Transverse colon (tissue), 4 donors: ENCODE measurements at regions not wholly inside any gene's neighbourhood (a gene's known extent, or its start where the extent isn't known, plus 50 kb on each side); places are given as distances from the start of the nearest gene placed in this dataset.

Experiments
- DNase-seq: peaks from one replicate; pipeline ENCODE4 v3.0.0-alpha.2; 2019
- H3K27ac ChIP-seq, 4 donors: fragments of 200-600 bp; sonication (generic); 2 replicates each; pipeline ENCODE4 v1.5.1; 2016 to 2018; ENCODE audit warnings: inconsistent platforms in 4 of 4
- H3K27me3 ChIP-seq: fragments of 200-600 bp; sonication (generic); 2 replicates; pipeline ENCODE4 v1.5.1; 2017; ENCODE audit warnings: inconsistent platforms
- H3K36me3 ChIP-seq, 4 donors: fragments of 200-600 bp; sonication (generic); 2 replicates each; pipeline ENCODE4 v1.5.1; 2017 to 2019; ENCODE audit warnings: inconsistent platforms in 4 of 4
- H3K4me1 ChIP-seq, 4 donors: fragments of 200-600 bp; sonication (generic); 2 replicates each; pipeline ENCODE4 v1.5.1; 2017 to 2020; ENCODE audit warnings: inconsistent platforms in 4 of 4
- H3K4me3 ChIP-seq, 4 donors: fragments of 200-600 bp; sonication (generic); 1 replicate in 1 of 4; 2 replicates in 3 of 4; pipeline versions ENCODE4 v1.5.1 to v1.6.1; 2017 to 2019; ENCODE audit warnings: inconsistent platforms in 4 of 4
- H3K9me3 ChIP-seq, 2 donors: fragments of 200-600 bp; sonication (generic); 2 replicates each; pipeline ENCODE4 v1.5.1; 2017 to 2019; ENCODE audit warnings: inconsistent platforms in 2 of 2
- EP300 ChIP-seq: sonication (generic); formaldehyde crosslinking; IDR thresholded peaks from one replicate; pipeline ENCODE4 v1.6.1; 2017; ENCODE audit warnings: antibody characterized with exemption, low read depth
- POLR2A ChIP-seq: fragments of 450-650 bp; IDR thresholded peaks from one replicate; pipeline ENCODE4 v1.6.1; 2016; ENCODE audit warnings: antibody characterized with exemption, mild to moderate bottlenecking, moderate library complexity
- POLR2AphosphoS5 ChIP-seq, 3 donors: sonication (generic); formaldehyde crosslinking; IDR thresholded peaks; one replicate each; pipeline ENCODE4 v1.6.1; 2016; ENCODE audit warnings: antibody characterized with exemption in 3 of 3
- WGBS, 2 donors: methylation state at CpG; one replicate each; pipeline ENCODE4 v1.1.5; 2018; ENCODE audit warnings: low coverage in 1 of 2; 5-methylcytosine and 5-hydroxymethylcytosine counted together
- in situ Hi-C, 4 donors: fragments of 200-750 bp; cut with MboI; loops; one replicate each; pipeline versions ENCODE4 v1.15.0 to v1.15.1; 2017; ENCODE audit warnings: low sequenced_read_pairs in 3 of 4, low pct_ligation_motif_present in 1 of 4, low pct_unique_long_range_greater_than_20kb in 1 of 4
- intact Hi-C: fragments of 100-400 bp; cut with DNase I; formaldehyde crosslinking; loops from one replicate; pipeline ENCODE4 v1.15.1; 2023; ENCODE audit warnings: low total_unique reads
- TF ChIP-seq, protein P1 (sequence below), 5 experiments: fragments of 200-600 bp in 3 of 5; fragments of 450-650 bp in 2 of 5; sonication (generic) in 3 of 5; IDR thresholded peaks; 1 replicate in 2 of 5; 2 replicates in 3 of 5; pipeline ENCODE4 v1.5.1; 2016 to 2017; ENCODE audit warnings: antibody characterized with exemption in 5 of 5, inconsistent platforms in 3 of 5, mild to moderate bottlenecking in 2 of 5, moderate library complexity in 1 of 5

GRCh38 chr2:134770702-134771101 lies 51.9 kb upstream of the TMEM163 start:
- no peak for TF ChIP-seq POLR2AphosphoS5 (IDR thresholded peaks at IDR 0.05)
- TF ChIP-seq POLR2A: no peak
- no peak for TF ChIP-seq EP300
- H3K27ac ChIP-seq: no peak overlapping the region
- no peaks in the 10 kb centered on the region for H3K4me1 ChIP-seq
- in situ Hi-C loops (no loop called here), intact Hi-C loops (no loop called here)
- H3K27me3 ChIP-seq: no peaks in the 10 kb centered on the region
- H3K9me3 ChIP-seq: no peaks in the 10 kb centered on the region
- no peak overlapping the region for H3K4me3 ChIP-seq
- no peak for DNase-seq
- WGBS, 2 donors: 76 to 81% methylated on average over 6 of the region's 6 CpGs
- no peaks in the 10 kb centered on the region for H3K36me3 ChIP-seq

DNA sequence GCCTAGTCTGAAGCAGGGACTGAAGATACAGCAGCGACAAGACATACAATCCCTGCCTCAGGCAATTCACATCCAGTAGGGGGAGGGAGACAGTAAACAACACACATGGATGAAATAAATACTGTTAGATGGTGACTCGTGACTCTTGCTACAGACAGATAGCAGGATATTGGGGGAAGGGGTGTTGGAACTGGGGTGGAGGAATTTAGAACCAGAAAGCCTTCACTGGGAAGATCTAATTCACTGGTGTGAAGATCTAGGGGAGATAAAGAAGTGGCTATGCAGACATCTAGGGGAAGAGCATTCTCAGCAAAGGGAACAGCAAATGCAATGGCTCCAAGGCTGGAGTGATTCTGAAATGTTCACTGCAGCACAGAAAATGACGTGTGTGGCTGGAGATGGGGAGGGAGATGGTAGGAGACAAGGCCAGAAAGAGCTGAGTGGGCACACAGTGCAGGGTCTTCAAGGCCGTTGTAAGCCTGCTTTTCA lies 52.6 kb upstream of the TMEM163 start:
- Histone ChIP-seq H3K9me3 (no peaks in the 10 kb centered on the region), H3K4me3 (no peak overlapping the region), H3K36me3 (no peaks in the 10 kb centered on the region), H3K27me3 (no peaks in the 10 kb centered on the region), H3K4me1 (no peaks in the 10 kb centered on the region), H3K27ac (no peak overlapping the region)
- no peak for TF ChIP-seq POLR2A
- TF ChIP-seq POLR2AphosphoS5 (IDR thresholded peaks at IDR 0.05): no peak
- intact Hi-C loops: no loop called here
- DNase-seq: no peak
- in situ Hi-C loops: no loop called here
- 35 to 38% methylated on average over 3 to 4 of the region's 4 CpGs for WGBS, 2 donors

DNA sequence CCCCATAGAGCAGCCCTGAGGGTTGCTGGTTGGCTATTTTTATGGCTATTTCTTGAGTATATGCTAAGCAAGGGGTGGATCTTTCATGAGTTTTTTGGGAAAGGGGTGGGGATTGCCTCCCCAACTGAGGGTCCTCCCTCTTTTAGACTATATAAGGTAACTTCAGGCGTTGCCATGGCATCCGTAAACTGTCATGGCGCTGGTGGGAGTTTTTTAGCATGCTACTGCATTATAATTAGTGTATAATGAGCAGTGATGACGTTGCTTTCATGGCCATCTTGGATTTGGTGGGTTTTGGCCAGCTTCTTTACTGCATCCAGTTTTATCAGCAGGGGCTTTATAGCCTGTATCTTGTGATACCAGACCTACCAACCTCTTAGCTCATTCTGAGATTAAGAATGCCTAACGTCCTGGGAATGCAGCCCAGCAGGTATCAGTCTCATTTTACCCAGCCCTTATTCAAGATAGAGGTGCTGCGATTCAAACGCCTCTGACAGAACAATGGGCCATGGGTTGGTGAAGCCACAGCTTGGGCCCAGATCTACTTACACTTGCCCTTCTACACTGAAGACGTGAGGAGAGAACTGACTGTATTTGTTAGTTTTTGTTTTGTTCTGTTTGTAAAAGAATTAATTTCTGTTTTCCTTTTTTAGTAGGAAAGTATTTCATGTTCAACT lies 53.8 kb upstream of the TMEM163 start:
- TF ChIP-seq POLR2A: no peak
- TF ChIP-seq, protein P1, sequence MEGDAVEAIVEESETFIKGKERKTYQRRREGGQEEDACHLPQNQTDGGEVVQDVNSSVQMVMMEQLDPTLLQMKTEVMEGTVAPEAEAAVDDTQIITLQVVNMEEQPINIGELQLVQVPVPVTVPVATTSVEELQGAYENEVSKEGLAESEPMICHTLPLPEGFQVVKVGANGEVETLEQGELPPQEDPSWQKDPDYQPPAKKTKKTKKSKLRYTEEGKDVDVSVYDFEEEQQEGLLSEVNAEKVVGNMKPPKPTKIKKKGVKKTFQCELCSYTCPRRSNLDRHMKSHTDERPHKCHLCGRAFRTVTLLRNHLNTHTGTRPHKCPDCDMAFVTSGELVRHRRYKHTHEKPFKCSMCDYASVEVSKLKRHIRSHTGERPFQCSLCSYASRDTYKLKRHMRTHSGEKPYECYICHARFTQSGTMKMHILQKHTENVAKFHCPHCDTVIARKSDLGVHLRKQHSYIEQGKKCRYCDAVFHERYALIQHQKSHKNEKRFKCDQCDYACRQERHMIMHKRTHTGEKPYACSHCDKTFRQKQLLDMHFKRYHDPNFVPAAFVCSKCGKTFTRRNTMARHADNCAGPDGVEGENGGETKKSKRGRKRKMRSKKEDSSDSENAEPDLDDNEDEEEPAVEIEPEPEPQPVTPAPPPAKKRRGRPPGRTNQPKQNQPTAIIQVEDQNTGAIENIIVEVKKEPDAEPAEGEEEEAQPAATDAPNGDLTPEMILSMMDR (IDR thresholded peaks at IDR 0.05): no peak
- no peak for TF ChIP-seq EP300
- no peak for TF ChIP-seq POLR2AphosphoS5 (IDR thresholded peaks at IDR 0.05)
- Histone ChIP-seq H3K27ac (no peak overlapping the region), H3K4me3 (no peak overlapping the region), H3K9me3 (no peaks in the 10 kb centered on the region), H3K27me3 (no peaks in the 10 kb centered on the region), H3K4me1 (no peaks in the 10 kb centered on the region), H3K36me3 (no peaks in the 10 kb centered on the region)
- WGBS, 2 donors: 73 to 89% methylated on average over 3 to 8 of the region's 8 CpGs
- no peak for DNase-seq
- in situ Hi-C loops: no loop called here
- intact Hi-C loops: no loop called here

GRCh38 chr2:134773335-134773734 lies 54.5 kb upstream of the TMEM163 start:
- intact Hi-C loops (no loop called here), in situ Hi-C loops (no loop called here)
- WGBS, 2 donors: 20 to 70% methylated on average over 1 to 7 of the region's 7 CpGs
- Histone ChIP-seq H3K9me3 (no peaks in the 10 kb centered on the region), H3K27me3 (no peaks in the 10 kb centered on the region), H3K36me3 (no peaks in the 10 kb centered on the region), H3K4me3 (no peak overlapping the region), H3K4me1 (no peaks in the 10 kb centered on the region), H3K27ac (no peak overlapping the region)
- TF ChIP-seq, protein P1 (IDR thresholded peaks at IDR 0.05): no peak
- TF ChIP-seq POLR2A (no peak), POLR2AphosphoS5 (IDR thresholded peaks at IDR 0.05) (no peak), EP300 (no peak)
- DNase-seq: no peak

- Histone ChIP-seq H3K36me3 (no peaks in the 10 kb centered on the region), H3K4me1 (no peaks in the 10 kb centered on the region), H3K27ac (no peak overlapping the region), H3K4me3 (no peak overlapping the region), H3K9me3 (no peaks in the 10 kb centered on the region), H3K27me3 (no peaks in the 10 kb centered on the region)
- no peak for DNase-seq
- intact Hi-C loops (no loop called here), in situ Hi-C loops (no loop called here)
- 72 to 80% methylated on average over 5 to 7 of the region's 7 CpGs for WGBS, 2 donors
- TF ChIP-seq POLR2AphosphoS5 (IDR thresholded peaks at IDR 0.05) (no peak), POLR2A (no peak), EP300 (no peak)
- TF ChIP-seq, protein P1 (IDR thresholded peaks at IDR 0.05): no peak
Measured at GRCh38 chr2:134773759-134774742, 55.3 kb upstream of the TMEM163 start.
